Spleen (tissue), 7 donors: ENCODE measurements at regions not wholly inside any gene's neighbourhood (a gene's known extent, or its start where the extent isn't known, plus 50 kb on each side); places are given as distances from the start of the nearest gene placed in this dataset.

ENCODE experiments used
- CTCF ChIP-seq, 11 experiments: fragments of 200-600 bp in 7 of 11; fragments of 450-650 bp in 4 of 11; sonication (generic) in 4 of 11; IDR thresholded peaks in 8 of 11; conservative IDR thresholded peaks in 3 of 11; 1 replicate in 7 of 11; 2 replicates in 4 of 11; pipeline versions ENCODE4 v1.4.0 to v1.8.0; 2016 to 2021; ENCODE audit warnings: antibody characterized with exemption in 11 of 11, inconsistent platforms in 4 of 11, mild to moderate bottlenecking in 1 of 11
- POLR2A ChIP-seq, 3 donors: fragments of 450-650 bp; IDR thresholded peaks; one replicate each; pipeline ENCODE4 v1.5.1; 2017; ENCODE audit warnings: antibody characterized with exemption in 3 of 3, mild to moderate bottlenecking in 1 of 3
- donor health status: DM: no; HTN: no; CAD: no; lungs with moderate emphysema.
- donor health status: DM: no; HTN: no; CAD: no.
- donor health status: DM: no; HTN: no; CAD: no.

DNA sequence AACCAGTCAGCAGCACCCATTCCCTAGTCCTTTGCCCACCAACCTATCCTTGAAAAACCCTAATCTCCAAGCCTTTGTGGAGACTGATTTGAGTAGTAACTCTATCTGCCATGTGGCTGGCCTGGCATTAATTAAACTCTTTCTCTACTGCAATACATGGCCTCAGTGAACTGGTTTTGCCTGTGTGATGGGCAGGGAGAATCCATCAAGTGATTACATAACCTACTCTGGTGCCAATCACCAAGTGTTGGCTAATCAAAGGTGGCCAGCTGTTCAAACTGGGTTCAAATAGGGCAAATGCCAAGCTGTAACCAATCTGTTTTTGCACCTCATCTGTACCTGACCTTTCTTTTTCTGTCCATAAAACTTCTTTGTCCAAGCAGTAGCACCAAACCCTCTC is 139.8 kb upstream of the XPO1 start:
- no peak for TF ChIP-seq CTCF (IDR thresholded peaks at IDR 0.05 in 8 of 11, conservative IDR thresholded peaks at IDR 0.05 in 3 of 11)
- no peak for TF ChIP-seq POLR2A (IDR thresholded peaks at IDR 0.05)
